HepG2 (cell line): ENCODE measurements at regions not wholly inside any gene's neighbourhood (a gene's known extent, or its start where the extent isn't known, plus 50 kb on each side); places are given as distances from the start of the nearest gene placed in this dataset.

Source experiments
- ATAC-seq: fragments of 200-7000 bp; cut with Tn5 transposase; 3 replicates; pipeline ENCODE4 v1.9.1; 2020; ENCODE audit warnings: mild to moderate bottlenecking, moderate library complexity
- BruUV-seq: library from RNA; stranded (reverse); fragments of 400-500 nt; replicated peaks from 2 replicates; lab custom pipeline; 2021; lab: Mats Ljungman, UMichigan
- CTCF ChIA-PET: fragments of 300-600 bp; formaldehyde crosslinking; extraction: SDS; loops from one replicate; lab custom pipeline; 2021; ENCODE audit warnings: low total read pairs, inconsistent platforms, low intra/inter-chr PET ratio; lab: Yijun Ruan, JAX
- POLR2A ChIA-PET: fragments of 350-600 bp; sonication (Branson Sonifier 250); formaldehyde crosslinking; loops from one replicate; lab custom pipeline; 2020; ENCODE audit warnings: antibody characterized with exemption, inconsistent platforms; lab: Yijun Ruan, JAX
- DNase-seq: peaks from one replicate; pipeline ENCODE4 v3.0.0-alpha.2; 2015; ENCODE audit warnings: low spot score
- FAIRE-seq: peaks from 3 replicates; lab custom pipeline; 2011; peaks lifted over from hg19 to GRCh38; lab: Jason Lieb, UNC
- H2AFZ ChIP-seq: one replicate; pipeline ENCODE4 v1.6.1; 2011; ENCODE audit warnings: low read length, inconsistent platforms
- H3K27ac ChIP-seq: fragments of 300-600 bp; 3 replicates; pipeline ENCODE4 v1.8.0; 2011; ENCODE audit warnings: mixed run types, mild to moderate bottlenecking, mixed read lengths, low read length, inconsistent platforms; ENCODE audit not compliant: insufficient read depth; ENCODE audit errors: extremely low read length
- H3K27me3 ChIP-seq, 2 experiments: fragments of 200-600 bp in 1 of 2; 2 replicates in 1 of 2; 3 replicates in 1 of 2; pipeline versions ENCODE4 v1.6.0 to v1.8.0; 2011; ENCODE audit warnings: low read length in 2 of 2, mild to moderate bottlenecking in 2 of 2, moderate library complexity in 2 of 2, inconsistent platforms in 1 of 2; ENCODE audit not compliant: insufficient read depth in 2 of 2, control insufficient read depth in 1 of 2
- H3K36me3 ChIP-seq, 2 experiments: fragments of 200-600 bp in 1 of 2; replicated peaks in 1 of 2; 2 replicates in 1 of 2; 3 replicates in 1 of 2; pipeline versions ENCODE4 v1.5.1 to v1.8.0; 2011; ENCODE audit warnings: low read length in 2 of 2, inconsistent platforms in 1 of 2; ENCODE audit not compliant: insufficient read depth in 2 of 2, control insufficient read depth in 1 of 2
- H3K4me1 ChIP-seq: 2 replicates; pipeline ENCODE4 v1.5.1; 2012; ENCODE audit warnings: low read length, inconsistent platforms; ENCODE audit not compliant: insufficient read depth
- H3K4me2 ChIP-seq: 2 replicates; pipeline ENCODE4 v1.6.0; 2011; ENCODE audit warnings: low read depth, low read length, inconsistent platforms
- H3K4me3 ChIP-seq, 3 experiments: fragments of 200-600 bp in 1 of 3; sonication (generic), shearing (Covaris generic) in 1 of 3; replicated peaks in 1 of 3; 2 replicates each; pipeline ENCODE4 v1.5.1; 2011 to 2016; ENCODE audit warnings: low read length in 3 of 3, inconsistent platforms in 2 of 3, low read depth in 2 of 3, mild to moderate bottlenecking in 2 of 3, control low read depth in 1 of 3, mixed read lengths in 1 of 3; ENCODE audit not compliant: insufficient read depth in 1 of 3
- H3K79me2 ChIP-seq: one replicate; pipeline ENCODE4 v1.6.1; 2011; ENCODE audit warnings: low read length, inconsistent platforms; ENCODE audit not compliant: insufficient read depth
- H3K9ac ChIP-seq: 2 replicates; pipeline ENCODE4 v1.6.0; 2011; ENCODE audit warnings: mild to moderate bottlenecking, low read depth, low read length, inconsistent platforms; ENCODE audit not compliant: insufficient read depth
- H3K9me3 ChIP-seq: 2 replicates; pipeline ENCODE4 v1.5.1; 2012; ENCODE audit warnings: mild to moderate bottlenecking, low read length
- H4K20me1 ChIP-seq: 2 replicates; pipeline ENCODE4 v1.6.0; 2011; ENCODE audit warnings: inconsistent platforms, mild to moderate bottlenecking, low read length, moderate library complexity; ENCODE audit not compliant: insufficient read depth
- FUBP1 ChIP-seq: sonication (generic); formaldehyde crosslinking; IDR thresholded peaks from 2 replicates; pipeline ENCODE4 v1.5.1; 2020; ENCODE audit warnings: missing genetic modification reagents, mild to moderate bottlenecking, borderline replicate concordance
- HBP1 ChIP-seq: IDR thresholded peaks from 2 replicates; pipeline ENCODE4 v1.6.1; 2016; ENCODE audit warnings: low read depth, control low read depth
- MED13 ChIP-seq: sonication (generic); formaldehyde crosslinking; IDR thresholded peaks from 2 replicates; pipeline ENCODE4 v1.5.0; 2020; ENCODE audit warnings: missing genetic modification reagents
- TOE1 ChIP-seq: sonication (generic); formaldehyde crosslinking; IDR thresholded peaks from 2 replicates; pipeline ENCODE4 v1.4.0; 2020; ENCODE audit warnings: mild to moderate bottlenecking, missing genetic modification reagents
- ZBTB4 ChIP-seq: sonication (generic); formaldehyde crosslinking; IDR thresholded peaks from 2 replicates; pipeline ENCODE4 v1.4.0; 2020; ENCODE audit warnings: missing genetic modification reagents, mild to moderate bottlenecking, borderline replicate concordance
- WGBS: methylation state at CpG from one replicate; pipeline ENCODE4 v1.1.6; 2017; ENCODE audit warnings: low lambda C conversion rate; 5-methylcytosine and 5-hydroxymethylcytosine counted together
- in situ Hi-C: cut with HindIII; loops from 2 replicates; pipeline ENCODE4 v1.10.0; 2017; ENCODE audit warnings: low pct_unique_long_range_greater_than_20kb; ENCODE audit not compliant: extremely low pct_ligation_motif_present
- intact Hi-C: fragments of 100-400 bp; cut with micrococcal nuclease; formaldehyde crosslinking; loops from one replicate; pipeline ENCODE4 v1.10.0; 2022; ENCODE audit not compliant: unreplicated experiment
- TF ChIP-seq, protein P1 (sequence below): sonication (generic); formaldehyde crosslinking; IDR thresholded peaks from 2 replicates; pipeline ENCODE4 v1.9.0; 2022; ENCODE audit warnings: missing genetic modification reagents, mild to moderate bottlenecking, borderline replicate concordance
- TF ChIP-seq, protein P2 (sequence below): sonication (generic); formaldehyde crosslinking; IDR thresholded peaks from 2 replicates; pipeline ENCODE4 v1.4.0; 2020; ENCODE audit warnings: mild to moderate bottlenecking, missing genetic modification reagents, borderline replicate concordance

- TF ChIP-seq, protein P1, sequence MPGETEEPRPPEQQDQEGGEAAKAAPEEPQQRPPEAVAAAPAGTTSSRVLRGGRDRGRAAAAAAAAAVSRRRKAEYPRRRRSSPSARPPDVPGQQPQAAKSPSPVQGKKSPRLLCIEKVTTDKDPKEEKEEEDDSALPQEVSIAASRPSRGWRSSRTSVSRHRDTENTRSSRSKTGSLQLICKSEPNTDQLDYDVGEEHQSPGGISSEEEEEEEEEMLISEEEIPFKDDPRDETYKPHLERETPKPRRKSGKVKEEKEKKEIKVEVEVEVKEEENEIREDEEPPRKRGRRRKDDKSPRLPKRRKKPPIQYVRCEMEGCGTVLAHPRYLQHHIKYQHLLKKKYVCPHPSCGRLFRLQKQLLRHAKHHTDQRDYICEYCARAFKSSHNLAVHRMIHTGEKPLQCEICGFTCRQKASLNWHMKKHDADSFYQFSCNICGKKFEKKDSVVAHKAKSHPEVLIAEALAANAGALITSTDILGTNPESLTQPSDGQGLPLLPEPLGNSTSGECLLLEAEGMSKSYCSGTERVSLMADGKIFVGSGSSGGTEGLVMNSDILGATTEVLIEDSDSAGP (CRISPR knock-in tag), result no peak
- no peak for TF ChIP-seq MED13 (CRISPR knock-in tag)
- no peak for TF ChIP-seq HBP1 (CRISPR knock-in tag)
- no peak for TF ChIP-seq ZBTB4 (CRISPR knock-in tag)
- TF ChIP-seq, protein P2, sequence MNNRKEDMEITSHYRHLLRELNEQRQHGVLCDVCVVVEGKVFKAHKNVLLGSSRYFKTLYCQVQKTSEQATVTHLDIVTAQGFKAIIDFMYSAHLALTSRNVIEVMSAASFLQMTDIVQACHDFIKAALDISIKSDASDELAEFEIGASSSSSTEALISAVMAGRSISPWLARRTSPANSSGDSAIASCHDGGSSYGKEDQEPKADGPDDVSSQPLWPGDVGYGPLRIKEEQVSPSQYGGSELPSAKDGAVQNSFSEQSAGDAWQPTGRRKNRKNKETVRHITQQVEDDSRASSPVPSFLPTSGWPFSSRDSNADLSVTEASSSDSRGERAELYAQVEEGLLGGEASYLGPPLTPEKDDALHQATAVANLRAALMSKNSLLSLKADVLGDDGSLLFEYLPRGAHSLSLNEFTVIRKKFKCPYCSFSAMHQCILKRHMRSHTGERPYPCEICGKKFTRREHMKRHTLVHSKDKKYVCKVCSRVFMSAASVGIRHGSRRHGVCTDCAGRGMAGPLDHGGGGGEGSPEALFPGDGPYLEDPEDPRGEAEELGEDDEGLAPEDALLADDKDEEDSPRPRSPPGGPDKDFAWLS (CRISPR knock-in tag), result no peak
- TF ChIP-seq TOE1 (CRISPR knock-in tag), result no peak
- TF ChIP-seq FUBP1, result no peak
- BruUV-seq, result no TSS peak
- Histone ChIP-seq H3K4me2 (no peak overlapping the region), H3K4me3 (no peak overlapping the region), H3K79me2 (no peaks in the 10 kb centered on the region), H3K4me1 (no peaks in the 10 kb centered on the region), H3K9ac (no peak overlapping the region), H3K27me3 (no peaks in the 10 kb centered on the region), H3K9me3 (no peaks in the 10 kb centered on the region), H3K36me3 (no peaks in the 10 kb centered on the region), H3K27ac (no peak overlapping the region), H2AFZ (no peak overlapping the region), H4K20me1 (no peaks in the 10 kb centered on the region)
- no peak for ATAC-seq
- in situ Hi-C loops, result no loop called here
- no peak for DNase-seq
- intact Hi-C loops, result no loop called here
- POLR2A ChIA-PET, result no interaction called here
- CTCF ChIA-PET, result no interaction called here
- no peak for FAIRE-seq
- WGBS, result 1% methylated on average over 3 of the region's 3 CpGs
Observed at GRCh38 chr4:137960371-137961050, 281.6 kb downstream of the SLC7A11 start.
